Adrenal gland (tissue), 9 donors: ENCODE measurements at regions not wholly inside any gene's neighbourhood (a gene's known extent, or its start where the extent isn't known, plus 50 kb on each side); places are given as distances from the start of the nearest gene placed in this dataset.

Source experiments
- DNase-seq, 7 donors: peaks; one replicate each; pipeline ENCODE4 v3.0.0-alpha.2; 2019 to 2020
- H3K27ac ChIP-seq, 5 donors: fragments of 200-600 bp; sonication (generic) in 4 of 5; 1 replicate in 3 of 5; 2 replicates in 2 of 5; pipeline versions ENCODE4 v1.5.1 to v1.8.0; 2016 to 2020; ENCODE audit warnings: mild to moderate bottlenecking in 1 of 5
- H3K27me3 ChIP-seq: fragments of 200-600 bp; 2 replicates; pipeline ENCODE4 v1.8.0; 2021
- H3K36me3 ChIP-seq, 2 donors: fragments of 200-600 bp; replicated peaks in 1 of 2; 1 replicate in 1 of 2; 2 replicates in 1 of 2; pipeline versions ENCODE4 v1.5.1 to v1.8.0; 2018 to 2022
- H3K4me1 ChIP-seq, 2 donors: fragments of 200-600 bp; replicated peaks in 1 of 2; 1 replicate in 1 of 2; 2 replicates in 1 of 2; pipeline versions ENCODE4 v1.5.1 to v1.8.0; 2018 to 2021
- H3K4me3 ChIP-seq, 4 donors: fragments of 200-600 bp; sonication (generic) in 3 of 4; one replicate each; pipeline ENCODE4 v1.5.1; 2016 to 2018
- H3K9me3 ChIP-seq, 3 donors: fragments of 200-600 bp; sonication (generic) in 1 of 3; replicated peaks in 1 of 3; 1 replicate in 2 of 3; 2 replicates in 1 of 3; pipeline versions ENCODE4 v1.5.1 to v1.8.0; 2016 to 2021
- CTCF ChIP-seq, 6 experiments: fragments of 450-650 bp in 4 of 6; fragments of 200-600 bp in 2 of 6; sonication (generic) in 1 of 6; IDR thresholded peaks; 1 replicate in 5 of 6; 2 replicates in 1 of 6; pipeline versions ENCODE4 v1.5.1 to v1.8.0; 2016 to 2021; ENCODE audit warnings: antibody characterized with exemption in 6 of 6, mild to moderate bottlenecking in 2 of 6, moderate library complexity in 1 of 6
- POLR2A ChIP-seq, 2 donors: fragments of 450-650 bp; IDR thresholded peaks; one replicate each; pipeline ENCODE4 v1.6.1; 2017; ENCODE audit warnings: antibody characterized with exemption in 2 of 2, mild to moderate bottlenecking in 2 of 2, moderate library complexity in 1 of 2
- WGBS, 4 donors: extraction: QIAGEN DNeasy Blood & Tissue Kit in 2 of 4; methylation state at CpG; one replicate each; pipeline versions ENCODE4 v1.1.5 to v1.1.7; 2013 to 2017; 5-methylcytosine and 5-hydroxymethylcytosine counted together
- intact Hi-C, 2 donors: fragments of 100-400 bp; cut with DNase I; formaldehyde crosslinking; loops; one replicate each; pipeline versions ENCODE4 v1.14.1 to v1.15.0; 2022 to 2023
- donor health status: healthy with polysubstance abuse.
- donor health status: Bipolar disorder and iron deficiency.
- donor health status: DM: yes; HTN: yes; CAD: no.
- donor health status: DM: no; HTN: no; CAD: no.
- donor health status: DM: no; HTN: no; CAD: no.

- intact Hi-C loops = no loop called here
- Histone ChIP-seq H3K4me1 (peaks cover 6% of the 10 kb centered on the region in 2 donors), H3K27ac (no peak overlapping the region), H3K27me3 (no peaks in the 10 kb centered on the region), H3K9me3 (no peaks in the 10 kb centered on the region), H3K4me3 (no peak overlapping the region), H3K36me3 (no peaks in the 10 kb centered on the region)
- no peak for DNase-seq
- TF ChIP-seq CTCF (IDR thresholded peaks at IDR 0.05) = no peak
- no peak for TF ChIP-seq POLR2A (IDR thresholded peaks at IDR 0.05)
- 72 to 80% (median 77%) methylated on average over 5 to 6 of the region's 6 CpGs for WGBS, 4 donors
These were observed 83.9 kb upstream of the EIF5 start for GRCh38 chr14:103250181-103250580.

GRCh38 chr14:103250874-103251273 lies 83.2 kb upstream of the EIF5 start:
- peak in 1 of 7 donors; percentile 2 for DNase-seq
- Histone ChIP-seq H3K27me3 (no peaks in the 10 kb centered on the region), H3K9me3 (no peaks in the 10 kb centered on the region), H3K4me1 (peaks cover 2 to 4% of the 10 kb centered on the region in 2 donors), H3K4me3 (no peak overlapping the region), H3K36me3 (no peaks in the 10 kb centered on the region), H3K27ac (no peak overlapping the region)
- TF ChIP-seq CTCF (IDR thresholded peaks at IDR 0.05) (no peak), POLR2A (IDR thresholded peaks at IDR 0.05) (no peak)
- WGBS, 4 donors = 77 to 81% (median 79%) methylated on average over 3 of the region's 3 CpGs
- intact Hi-C loops = no loop called here

- Histone ChIP-seq H3K4me3 (no peak overlapping the region), H3K27me3 (no peaks in the 10 kb centered on the region), H3K9me3 (no peaks in the 10 kb centered on the region), H3K27ac (no peak overlapping the region), H3K36me3 (no peaks in the 10 kb centered on the region), H3K4me1 (no peaks in the 10 kb centered on the region)
- intact Hi-C loops = no loop called here
- peak in 2 of 7 donors; percentile 7 to 39 for DNase-seq
- WGBS, 4 donors = 77 to 90% (median 83%) methylated on average over 4 of the region's 4 CpGs
- no peak for TF ChIP-seq POLR2A (IDR thresholded peaks at IDR 0.05)
- TF ChIP-seq CTCF (IDR thresholded peaks at IDR 0.05) = no peak
These were observed 78.5 kb upstream of the EIF5 start for GRCh38 chr14:103255555-103255954.

GRCh38 chr14:103256406-103256805 lies 77.6 kb upstream of the EIF5 start:
- Histone ChIP-seq H3K4me3 (no peak overlapping the region), H3K36me3 (no peaks in the 10 kb centered on the region), H3K27ac (no peak overlapping the region), H3K4me1 (peaks cover 0 to 3% of the 10 kb centered on the region in 2 donors), H3K9me3 (no peaks in the 10 kb centered on the region), H3K27me3 (no peaks in the 10 kb centered on the region)
- 56 to 81% (median 68%) methylated on average over 8 to 10 of the region's 10 CpGs for WGBS, 4 donors
- TF ChIP-seq POLR2A (IDR thresholded peaks at IDR 0.05) (no peak), CTCF (IDR thresholded peaks at IDR 0.05) (no peak)
- intact Hi-C loops = no loop called here
- DNase-seq = peak in 2 of 7 donors; percentile 9 to 30
